NB4 (cell line): ENCODE measurements at regions not wholly inside any gene's neighbourhood (a gene's known extent, or its start where the extent isn't known, plus 50 kb on each side); places are given as distances from the start of the nearest gene placed in this dataset.

Experiments used
- CTCF ChIP-seq: IDR thresholded peaks from one replicate; pipeline ENCODE4 v1.5.1; 2012; ENCODE audit warnings: low read depth, low read length
- POLR2A ChIP-seq: IDR thresholded peaks from 2 replicates; pipeline ENCODE4 v1.6.1; 2011; ENCODE audit warnings: mild to moderate bottlenecking; ENCODE audit not compliant: insufficient read length; ENCODE audit errors: extremely low read depth
- TF ChIP-seq, protein P1 (sequence below): IDR thresholded peaks from 2 replicates; pipeline ENCODE4 v1.6.1; 2011; ENCODE audit warnings: low read depth, low read length

DNA sequence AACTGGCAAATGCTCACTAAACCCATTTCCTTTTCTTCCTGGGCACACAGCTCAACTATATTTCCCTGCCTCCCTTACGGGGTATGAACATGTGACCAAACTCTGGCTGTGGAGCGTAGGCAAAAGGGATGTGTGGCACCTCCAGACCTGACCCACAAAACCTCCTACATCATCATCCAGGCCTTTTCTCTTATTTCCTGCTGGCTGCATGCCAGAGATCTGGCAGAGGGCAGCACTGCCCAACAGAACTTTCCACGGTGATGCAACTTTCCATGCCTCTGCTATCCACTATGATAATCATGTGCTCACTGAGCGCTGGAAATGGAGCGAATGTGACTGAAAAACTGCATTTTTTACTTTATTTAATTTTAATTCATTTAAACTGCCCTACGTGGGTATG, 99.6 kb upstream of the CACNA1E start:
- no peak for TF ChIP-seq CTCF
- TF ChIP-seq, protein P1, sequence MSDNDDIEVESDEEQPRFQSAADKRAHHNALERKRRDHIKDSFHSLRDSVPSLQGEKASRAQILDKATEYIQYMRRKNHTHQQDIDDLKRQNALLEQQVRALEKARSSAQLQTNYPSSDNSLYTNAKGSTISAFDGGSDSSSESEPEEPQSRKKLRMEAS, result no peak
- no peak for TF ChIP-seq POLR2A
